Esophagus (tissue), 2 donors: ENCODE measurements at regions not wholly inside any gene's neighbourhood (a gene's known extent, or its start where the extent isn't known, plus 50 kb on each side); places are given as distances from the start of the nearest gene placed in this dataset.

Experiments used
- H3K27ac ChIP-seq, 2 donors: one replicate each; pipeline ENCODE4 v1.5.1; 2013; ENCODE audit warnings: low read depth in 2 of 2, mild to moderate bottlenecking in 2 of 2, inconsistent platforms in 1 of 2, low read length in 1 of 2, moderate library complexity in 1 of 2
- H3K27me3 ChIP-seq, 2 donors: one replicate each; pipeline ENCODE4 v1.6.1; 2013; ENCODE audit warnings: low read length in 2 of 2, control low read depth in 1 of 2, mild to moderate bottlenecking in 1 of 2; ENCODE audit not compliant: insufficient read depth in 2 of 2, control insufficient read depth in 1 of 2
- H3K36me3 ChIP-seq, 2 donors: one replicate each; pipeline ENCODE4 v1.6.1; 2013; ENCODE audit warnings: low read length in 1 of 2; ENCODE audit not compliant: control insufficient read depth in 2 of 2, insufficient read depth in 2 of 2
- H3K4me1 ChIP-seq, 2 donors: one replicate each; pipeline ENCODE4 v1.6.1; 2013; ENCODE audit warnings: low read length in 1 of 2; ENCODE audit not compliant: control insufficient read depth in 2 of 2, insufficient read depth in 2 of 2
- H3K4me3 ChIP-seq, 2 donors: one replicate each; pipeline ENCODE4 v1.5.1; 2013; ENCODE audit warnings: low read length in 2 of 2, mild to moderate bottlenecking in 2 of 2, low read depth in 1 of 2, moderate library complexity in 1 of 2
- H3K9me3 ChIP-seq, 2 donors: one replicate each; pipeline ENCODE4 v1.6.1; 2013; ENCODE audit warnings: mild to moderate bottlenecking in 2 of 2, low read depth in 1 of 2, low read length in 1 of 2, moderate library complexity in 1 of 2; ENCODE audit not compliant: control insufficient read depth in 2 of 2, insufficient read depth in 1 of 2
- WGBS, 2 donors: extraction: QIAGEN DNeasy Blood & Tissue Kit; methylation state at CpG; one replicate each; pipeline ENCODE4 v1.1.7; 2013; 5-methylcytosine and 5-hydroxymethylcytosine counted together
- donor health status: healthy with polysubstance abuse.
- donor health status: Bipolar disorder and iron deficiency.

DNA sequence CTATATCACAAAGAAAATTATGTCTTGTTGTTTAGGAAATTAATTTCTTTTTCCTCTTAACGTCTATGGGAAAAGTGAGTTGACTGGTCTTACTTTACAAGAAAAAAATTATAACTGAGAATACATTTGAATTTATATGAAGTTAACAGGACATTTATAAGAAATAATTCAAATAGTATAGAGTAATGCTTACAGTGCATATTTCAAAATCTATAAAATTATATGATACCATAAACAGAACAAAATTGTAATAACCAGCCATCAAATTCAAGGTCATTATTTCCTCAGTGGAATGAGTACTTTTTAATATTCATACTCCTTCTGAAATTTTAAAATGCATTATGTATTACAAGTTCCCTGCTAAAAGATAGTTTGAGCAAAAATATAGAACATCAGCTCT lies 884.5 kb downstream of the TECRL start:
- Histone ChIP-seq H3K9me3 (no peaks in the 10 kb centered on the region), H3K4me1 (no peaks in the 10 kb centered on the region), H3K27ac (no peak overlapping the region), H3K27me3 (no peaks in the 10 kb centered on the region), H3K4me3 (no peak overlapping the region), H3K36me3 (no peaks in the 10 kb centered on the region)
- WGBS, 2 donors, result 64 to 66% methylated on average over 1 of the region's 1 CpG

DNA sequence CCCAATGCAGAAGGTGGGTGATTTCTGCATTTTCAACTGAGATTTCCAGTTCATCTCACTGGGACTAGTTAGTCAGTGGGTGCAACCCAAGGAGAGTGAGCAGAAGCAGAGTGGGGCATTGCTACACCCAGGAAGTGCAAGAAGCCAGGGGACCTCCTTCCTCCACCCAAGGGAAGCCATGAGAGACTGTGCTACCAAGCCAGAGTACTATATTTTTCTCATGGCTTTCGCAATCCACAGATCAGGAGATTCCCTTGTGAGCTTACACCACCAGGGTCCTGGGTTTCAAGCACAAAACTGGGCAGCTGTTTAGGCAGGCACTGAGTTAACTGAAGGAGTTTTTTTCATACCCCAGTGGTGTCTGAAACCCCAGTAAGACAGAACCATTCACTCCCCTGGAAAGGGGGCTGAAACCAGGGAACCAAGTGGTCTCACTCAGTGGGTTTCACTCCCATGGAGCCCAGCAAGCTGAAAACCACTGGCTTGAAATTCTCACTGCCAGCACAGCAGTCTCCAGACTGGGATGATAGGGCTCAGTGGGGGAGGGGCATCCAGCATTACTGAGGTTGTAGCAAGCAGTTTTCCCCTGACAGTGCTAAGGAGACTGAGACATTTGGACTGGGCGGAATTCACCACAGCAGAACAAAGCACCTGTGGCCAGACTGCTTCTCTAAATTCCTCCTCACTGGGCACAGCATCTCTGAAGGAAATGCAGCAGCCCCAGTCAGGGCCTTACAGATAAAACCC lies 903.4 kb downstream of the TECRL start:
- no peaks in the 10 kb centered on the region for H3K36me3 ChIP-seq
- 75 to 85% methylated on average over 2 of the region's 2 CpGs for WGBS, 2 donors
- no peak overlapping the region for H3K27ac ChIP-seq
- H3K9me3 ChIP-seq, result peaks cover 0 to 7% of the 10 kb centered on the region in 2 donors
- no peak overlapping the region for H3K4me3 ChIP-seq
- no peaks in the 10 kb centered on the region for H3K27me3 ChIP-seq
- no peaks in the 10 kb centered on the region for H3K4me1 ChIP-seq

DNA sequence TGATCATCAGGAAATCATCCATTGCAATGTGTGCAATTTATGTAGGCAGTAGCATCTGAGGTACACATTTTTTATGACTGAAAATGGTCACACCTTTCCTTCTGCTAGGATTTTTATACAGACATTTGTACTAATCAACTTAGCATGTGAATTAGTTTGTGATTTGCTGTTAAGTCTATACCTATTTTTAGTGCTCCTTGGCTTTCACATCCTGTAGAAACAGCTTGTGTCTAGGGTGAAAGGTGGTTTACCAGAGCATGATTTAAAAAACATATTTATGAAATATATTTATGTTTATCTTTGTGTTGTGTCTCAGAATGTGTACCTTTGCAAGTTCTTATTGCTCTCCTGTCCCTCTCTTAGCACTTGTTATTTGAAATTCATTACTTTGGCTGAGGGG lies 916.0 kb downstream of the TECRL start:
- Histone ChIP-seq H3K9me3 (peaks cover 2 to 8% of the 10 kb centered on the region in 2 donors), H3K4me1 (no peaks in the 10 kb centered on the region), H3K27me3 (no peaks in the 10 kb centered on the region), H3K36me3 (no peaks in the 10 kb centered on the region), H3K4me3 (no peak overlapping the region), H3K27ac (no peak overlapping the region)

DNA sequence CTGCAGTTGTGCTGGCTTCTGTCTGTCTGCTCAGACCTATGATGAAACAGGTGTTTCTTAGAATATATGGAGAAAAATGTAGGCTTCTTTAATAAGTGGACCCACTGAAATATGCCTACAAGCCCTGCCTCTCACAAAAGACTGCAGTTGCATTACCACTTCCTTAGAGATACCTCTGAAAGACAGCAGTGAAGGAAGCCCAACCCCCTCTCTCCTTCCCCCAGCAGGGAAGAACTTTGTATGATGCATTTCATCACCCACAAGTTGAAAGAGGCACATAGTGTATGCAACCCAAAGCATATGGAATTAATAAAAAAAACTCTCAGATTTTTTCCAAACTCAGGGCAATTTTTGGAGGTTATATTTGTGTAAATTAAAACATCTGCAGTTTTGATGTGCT lies 916.7 kb downstream of the TECRL start:
- H3K36me3 ChIP-seq, result no peaks in the 10 kb centered on the region
- no peak overlapping the region for H3K27ac ChIP-seq
- no peaks in the 10 kb centered on the region for H3K27me3 ChIP-seq
- H3K4me1 ChIP-seq, result no peaks in the 10 kb centered on the region
- peaks cover 2 to 8% of the 10 kb centered on the region in 2 donors for H3K9me3 ChIP-seq
- no peak overlapping the region for H3K4me3 ChIP-seq

DNA sequence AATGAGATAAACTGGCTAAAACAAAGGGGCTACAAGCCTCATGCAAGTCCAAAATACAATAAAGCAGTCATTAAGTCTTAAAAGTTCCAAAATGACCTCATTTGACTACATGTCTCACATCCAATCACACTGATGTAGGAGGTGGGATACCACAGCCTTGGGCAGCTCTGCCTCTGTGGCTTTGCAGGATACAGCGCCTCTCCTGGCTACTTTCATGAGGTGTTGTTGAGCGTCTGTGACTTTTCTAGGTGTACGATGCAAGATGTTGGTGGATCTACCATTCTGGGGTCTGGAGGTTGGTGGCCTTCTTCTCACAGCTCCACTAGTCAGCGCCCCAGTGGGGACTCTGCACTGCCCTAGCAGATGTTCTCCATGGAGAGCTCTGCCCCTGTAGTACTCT lies 944.9 kb downstream of the TECRL start:
- H3K4me1 ChIP-seq, result no peaks in the 10 kb centered on the region
- H3K4me3 ChIP-seq, result no peak overlapping the region
- no peaks in the 10 kb centered on the region for H3K27me3 ChIP-seq
- H3K36me3 ChIP-seq, result no peaks in the 10 kb centered on the region
- WGBS, 2 donors, result 80 to 85% methylated on average over 4 of the region's 4 CpGs
- peaks cover 0 to 3% of the 10 kb centered on the region in 2 donors for H3K9me3 ChIP-seq
- H3K27ac ChIP-seq, result no peak overlapping the region

DNA sequence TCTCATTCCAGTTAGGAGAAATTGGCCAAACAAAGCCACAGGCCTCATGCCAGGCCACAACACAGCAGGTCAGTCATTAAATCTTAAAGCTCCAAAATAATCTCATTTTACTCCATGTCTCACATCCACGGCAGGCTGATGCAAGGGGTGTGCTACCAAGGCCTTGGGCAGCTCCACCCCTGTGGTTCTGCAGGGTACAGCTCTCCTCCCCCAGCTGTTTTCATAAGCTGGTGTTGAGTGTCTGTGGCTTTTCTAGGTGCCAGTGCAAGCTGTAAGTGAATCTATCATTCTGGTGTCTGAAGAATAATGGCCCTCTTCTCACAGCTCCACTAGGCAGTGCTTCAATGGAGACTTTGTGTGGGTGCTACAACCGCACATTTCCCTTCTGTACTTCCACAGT lies 949.2 kb downstream of the TECRL start:
- peaks cover 0 to 3% of the 10 kb centered on the region in 2 donors for H3K9me3 ChIP-seq
- H3K36me3 ChIP-seq, result no peaks in the 10 kb centered on the region
- no peaks in the 10 kb centered on the region for H3K27me3 ChIP-seq
- H3K4me3 ChIP-seq, result no peak overlapping the region
- 74 to 82% methylated on average over 2 of the region's 2 CpGs for WGBS, 2 donors
- H3K4me1 ChIP-seq, result no peaks in the 10 kb centered on the region
- no peak overlapping the region for H3K27ac ChIP-seq

DNA sequence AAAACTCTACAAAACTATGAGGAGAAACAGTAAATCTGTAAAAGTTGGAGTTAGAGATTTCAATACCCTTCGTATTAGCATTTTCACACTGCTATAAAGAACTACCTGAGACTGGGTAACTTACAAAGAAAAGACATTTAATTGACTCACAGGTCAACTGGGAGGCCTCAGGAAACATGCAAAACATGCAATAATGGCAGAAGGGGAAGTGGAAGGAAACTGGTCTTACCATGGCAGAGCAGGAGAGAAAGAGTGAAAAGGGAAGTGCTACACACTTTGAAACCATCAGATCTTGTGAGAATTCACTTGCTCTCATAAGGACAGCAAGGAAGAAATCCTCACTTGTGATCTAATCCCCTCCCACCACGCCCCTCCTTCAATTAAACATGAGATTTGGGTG lies 949.9 kb downstream of the TECRL start:
- Histone ChIP-seq H3K36me3 (no peaks in the 10 kb centered on the region), H3K27ac (no peak overlapping the region), H3K4me3 (no peak overlapping the region), H3K9me3 (peaks cover 0 to under 1% of the 10 kb centered on the region in 2 donors), H3K4me1 (no peaks in the 10 kb centered on the region), H3K27me3 (no peaks in the 10 kb centered on the region)
- 48 to 50% methylated on average over 2 of the region's 2 CpGs for WGBS, 2 donors

DNA sequence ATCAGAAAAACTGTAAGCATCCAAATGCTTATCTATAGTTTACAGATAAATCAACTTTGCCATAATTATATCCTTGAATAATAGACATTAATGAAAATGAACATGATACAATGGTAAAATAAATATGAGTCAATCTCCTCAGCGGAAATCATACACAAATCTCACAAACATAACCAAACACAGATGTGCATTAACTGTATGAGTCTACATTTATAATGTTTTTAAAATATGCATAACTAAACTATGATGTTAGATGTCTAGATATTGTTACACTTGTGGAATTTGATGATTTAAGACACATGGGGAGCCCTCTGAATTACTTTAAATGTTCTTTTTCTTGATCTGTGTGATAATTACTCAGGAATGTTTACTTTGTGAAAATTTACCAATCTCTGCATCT lies 951.2 kb downstream of the TECRL start:
- H3K36me3 ChIP-seq, result no peaks in the 10 kb centered on the region
- no peaks in the 10 kb centered on the region for H3K4me1 ChIP-seq
- no peaks in the 10 kb centered on the region for H3K9me3 ChIP-seq
- WGBS, 2 donors, result 64 to 69% methylated on average over 1 of the region's 1 CpG
- no peak overlapping the region for H3K27ac ChIP-seq
- H3K27me3 ChIP-seq, result no peaks in the 10 kb centered on the region
- no peak overlapping the region for H3K4me3 ChIP-seq

DNA sequence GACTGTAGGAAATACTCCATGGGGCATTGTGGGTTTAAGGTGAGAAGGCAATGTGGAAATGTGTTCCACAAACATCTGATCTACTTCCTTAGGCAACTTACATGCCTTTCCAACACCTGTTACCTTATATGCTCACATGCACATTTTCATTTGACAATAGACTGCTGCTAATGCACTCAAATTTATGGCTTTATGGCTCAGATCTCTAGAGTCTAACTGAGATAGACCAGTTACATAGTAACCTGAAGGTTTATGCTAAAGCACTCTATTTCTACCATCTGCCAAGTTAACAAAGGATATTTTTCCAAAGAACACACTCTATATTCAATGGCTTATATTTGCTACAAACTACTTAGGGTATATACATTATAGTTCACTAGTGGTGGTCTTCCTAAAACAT lies 969.0 kb downstream of the TECRL start:
- no peaks in the 10 kb centered on the region for H3K27me3 ChIP-seq
- no peak overlapping the region for H3K4me3 ChIP-seq
- H3K4me1 ChIP-seq, result no peaks in the 10 kb centered on the region
- no peaks in the 10 kb centered on the region for H3K36me3 ChIP-seq
- H3K9me3 ChIP-seq, result no peaks in the 10 kb centered on the region
- no peak overlapping the region for H3K27ac ChIP-seq

DNA sequence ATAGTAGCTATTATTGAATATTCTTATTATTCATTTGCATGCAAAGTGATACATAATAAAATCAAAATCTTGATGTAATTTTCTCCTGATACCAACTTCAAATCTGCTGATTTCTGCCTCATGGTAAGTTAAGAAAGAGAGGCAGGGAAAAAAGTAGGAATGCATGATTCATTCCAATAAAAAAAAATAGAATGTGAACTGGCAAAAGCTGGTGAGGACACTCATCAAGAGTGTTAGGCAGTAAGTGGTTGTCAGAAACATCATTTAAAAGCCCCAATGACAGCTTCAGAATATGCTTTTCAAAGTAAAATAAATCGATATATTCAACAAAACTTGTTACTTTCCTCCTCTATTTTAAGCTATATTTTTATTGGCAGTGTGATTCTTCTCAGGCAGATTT lies 979.1 kb downstream of the TECRL start:
- 68 to 69% methylated on average over 1 of the region's 1 CpG for WGBS, 2 donors
- H3K27me3 ChIP-seq, result no peaks in the 10 kb centered on the region

More for the DNA sequence above, 979.1 kb downstream of the TECRL start:
- Histone ChIP-seq H3K27ac (no peak overlapping the region), H3K4me1 (no peaks in the 10 kb centered on the region), H3K4me3 (no peak overlapping the region), H3K36me3 (no peaks in the 10 kb centered on the region), H3K9me3 (no peaks in the 10 kb centered on the region)
